Panc1 (cell line): ENCODE measurements at regions not wholly inside any gene's neighbourhood (a gene's known extent, or its start where the extent isn't known, plus 50 kb on each side); places are given as distances from the start of the nearest gene placed in this dataset.

Experiments used
- CTCF ChIP-seq: fragments of 450-650 bp; IDR thresholded peaks from 2 replicates; pipeline ENCODE4 v1.5.1; 2017; ENCODE audit warnings: mild to moderate bottlenecking
- REST ChIP-seq, 2 experiments: IDR thresholded peaks; 2 replicates each; pipeline ENCODE4 v1.6.1; 2011 to 2012; ENCODE audit warnings: low read depth in 2 of 2, control low read depth in 1 of 2, low read length in 1 of 2, mild to moderate bottlenecking in 1 of 2, moderate library complexity in 1 of 2; ENCODE audit not compliant: insufficient read depth in 1 of 2
- TCF7L2 ChIP-seq: IDR thresholded peaks from 2 replicates; pipeline ENCODE4 v1.6.1; 2011; ENCODE audit warnings: mild to moderate bottlenecking, low read depth, low read length, inconsistent platforms

GRCh38 chr14:97104029-97104428 lies 306.8 kb downstream of the VRK1 start:
- TF ChIP-seq CTCF (no peak), TCF7L2 (no peak), REST (IDR thresholded peaks at IDR 0.05; ENCODE audit: insufficient read depth in 1 of 2, low read depth in 2 of 2, low read length in 1 of 2) (no peak)
